OCI-LY7 (cell line): ENCODE measurements at regions not wholly inside any gene's neighbourhood (a gene's known extent, or its start where the extent isn't known, plus 50 kb on each side); places are given as distances from the start of the nearest gene placed in this dataset.

ENCODE experiments used
- EZH2phosphoT487 ChIP-seq: fragments of 200-600 bp; sonication (generic); IDR thresholded peaks from 2 replicates; pipeline ENCODE4 v1.6.1; 2018; ENCODE audit warnings: low read depth, borderline replicate concordance, mild to moderate bottlenecking, mixed run types, antibody characterized with exemption, low read length, moderate library complexity, mixed read lengths
- TF ChIP-seq, protein P1 (sequence below): fragments of 200-600 bp; sonication (generic); conservative IDR thresholded peaks from 2 replicates; pipeline ENCODE4 v1.5.1; 2014; ENCODE audit warnings: mild to moderate bottlenecking, antibody characterized with exemption, low read length, moderate library complexity, mixed read lengths

DNA sequence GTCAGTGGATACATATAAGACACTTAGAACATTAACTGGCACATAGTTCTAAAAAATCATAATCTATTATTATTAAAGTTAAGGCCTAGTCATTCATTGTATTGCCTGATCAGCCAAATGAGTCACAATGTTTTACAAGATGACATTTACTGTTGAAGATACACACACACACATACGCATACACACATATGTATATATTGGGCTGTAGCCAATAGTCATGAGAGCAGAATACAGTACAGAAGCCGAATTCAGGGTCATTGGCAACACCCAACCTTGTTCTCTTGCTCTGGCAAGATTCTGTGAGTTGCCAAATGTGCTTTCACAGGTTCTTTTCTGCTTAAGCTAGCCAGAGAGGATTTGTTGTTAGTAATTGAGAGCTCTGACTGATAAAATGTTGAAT lies 922.8 kb upstream of the MAP3K7 start:
- TF ChIP-seq, protein P1, sequence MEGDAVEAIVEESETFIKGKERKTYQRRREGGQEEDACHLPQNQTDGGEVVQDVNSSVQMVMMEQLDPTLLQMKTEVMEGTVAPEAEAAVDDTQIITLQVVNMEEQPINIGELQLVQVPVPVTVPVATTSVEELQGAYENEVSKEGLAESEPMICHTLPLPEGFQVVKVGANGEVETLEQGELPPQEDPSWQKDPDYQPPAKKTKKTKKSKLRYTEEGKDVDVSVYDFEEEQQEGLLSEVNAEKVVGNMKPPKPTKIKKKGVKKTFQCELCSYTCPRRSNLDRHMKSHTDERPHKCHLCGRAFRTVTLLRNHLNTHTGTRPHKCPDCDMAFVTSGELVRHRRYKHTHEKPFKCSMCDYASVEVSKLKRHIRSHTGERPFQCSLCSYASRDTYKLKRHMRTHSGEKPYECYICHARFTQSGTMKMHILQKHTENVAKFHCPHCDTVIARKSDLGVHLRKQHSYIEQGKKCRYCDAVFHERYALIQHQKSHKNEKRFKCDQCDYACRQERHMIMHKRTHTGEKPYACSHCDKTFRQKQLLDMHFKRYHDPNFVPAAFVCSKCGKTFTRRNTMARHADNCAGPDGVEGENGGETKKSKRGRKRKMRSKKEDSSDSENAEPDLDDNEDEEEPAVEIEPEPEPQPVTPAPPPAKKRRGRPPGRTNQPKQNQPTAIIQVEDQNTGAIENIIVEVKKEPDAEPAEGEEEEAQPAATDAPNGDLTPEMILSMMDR, result no peak
- no peak for TF ChIP-seq EZH2phosphoT487
